Panc1 (cell line): ENCODE measurements at regions not wholly inside any gene's neighbourhood (a gene's known extent, or its start where the extent isn't known, plus 50 kb on each side); places are given as distances from the start of the nearest gene placed in this dataset.

ENCODE experiments used
- CTCF ChIP-seq: fragments of 450-650 bp; IDR thresholded peaks from 2 replicates; pipeline ENCODE4 v1.5.1; 2017; ENCODE audit warnings: mild to moderate bottlenecking
- POLR2AphosphoS5 ChIP-seq: IDR thresholded peaks from 2 replicates; pipeline ENCODE4 v1.6.1; 2012; ENCODE audit warnings: mild to moderate bottlenecking, low read depth, low read length, moderate library complexity
- TCF7L2 ChIP-seq: IDR thresholded peaks from 2 replicates; pipeline ENCODE4 v1.6.1; 2011; ENCODE audit warnings: mild to moderate bottlenecking, low read depth, low read length, inconsistent platforms

- TF ChIP-seq CTCF (no peak), POLR2AphosphoS5 (no peak), TCF7L2 (no peak)
Measured at GRCh38 chr2:4029081-4029480, 325.7 kb downstream of the DCDC2C start.
